Stimulated activated CD4-positive, alpha-beta T cell treated with anti-CD3 and anti-CD28 coated beads, Interleukin-12 subunit alpha, Interleukin-12 subunit beta, amount 100 ng/mL, for 24 hours (primary cell): ENCODE measurements at regions not wholly inside any gene's neighbourhood (a gene's known extent, or its start where the extent isn't known, plus 50 kb on each side); places are given as distances from the start of the nearest gene placed in this dataset.

Experiments
- DNase-seq, 2 experiments: peaks; one replicate each; pipeline ENCODE4 v3.0.0-alpha.2; 2020; ENCODE audit warnings: low read depth in 2 of 2

DNA sequence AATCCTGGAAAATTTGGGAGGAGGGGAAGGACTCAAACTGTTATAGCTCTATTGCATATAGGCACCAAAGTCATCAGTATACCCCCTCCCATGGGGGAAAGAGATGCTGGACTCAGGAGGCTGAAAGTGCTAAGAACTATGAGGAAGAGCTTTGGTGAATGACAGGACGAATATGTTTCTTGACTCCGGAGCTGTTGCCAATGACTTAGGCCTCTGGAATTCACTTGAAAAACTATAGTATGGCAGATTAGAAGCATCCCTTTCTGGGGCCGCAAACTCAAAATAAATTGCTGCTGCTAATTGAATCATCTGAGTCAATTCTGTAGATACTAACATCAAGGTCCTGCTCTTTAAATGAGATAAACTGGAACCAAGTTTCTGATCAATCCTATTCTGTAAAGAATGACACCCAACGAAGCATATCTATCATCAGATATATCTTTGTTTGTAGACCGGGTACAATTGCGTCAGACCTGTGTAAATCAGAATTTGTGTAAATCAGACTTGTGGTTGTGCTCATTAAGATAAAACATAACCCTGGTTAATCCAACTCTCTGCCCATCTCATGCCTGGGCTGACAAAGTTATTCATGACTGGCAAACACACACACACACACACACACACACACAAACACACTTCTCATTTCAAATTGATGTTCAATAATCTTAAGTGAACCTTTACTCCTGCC, 1793.8 kb upstream of the PCDH20 start:
- DNase-seq: no peak

- DNase-seq: no peak
Observed at GRCh38 chr13:63208826-63209225, 1793.2 kb upstream of the PCDH20 start.

GRCh38 chr13:63206461-63206860, 1790.8 kb upstream of the PCDH20 start:
- no peak for DNase-seq

DNA sequence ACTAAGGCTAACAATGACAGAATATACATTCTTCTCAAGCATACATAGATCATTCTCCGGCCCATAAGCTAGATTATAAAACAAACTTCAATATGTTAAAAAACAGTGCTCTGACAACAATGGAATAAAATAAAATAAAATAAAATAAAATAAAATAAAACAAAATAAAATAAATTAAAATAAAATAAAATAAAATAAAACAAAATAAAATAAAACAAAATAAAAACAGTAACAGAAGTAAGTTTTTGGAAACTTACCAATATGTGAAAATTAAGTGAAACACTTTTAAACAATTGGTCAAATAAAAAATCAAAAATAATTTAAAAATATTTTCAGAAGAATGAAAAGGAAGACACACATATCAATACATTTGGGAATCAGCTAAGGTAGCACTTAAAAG, 1785.8 kb upstream of the PCDH20 start:
- no peak for DNase-seq

DNA sequence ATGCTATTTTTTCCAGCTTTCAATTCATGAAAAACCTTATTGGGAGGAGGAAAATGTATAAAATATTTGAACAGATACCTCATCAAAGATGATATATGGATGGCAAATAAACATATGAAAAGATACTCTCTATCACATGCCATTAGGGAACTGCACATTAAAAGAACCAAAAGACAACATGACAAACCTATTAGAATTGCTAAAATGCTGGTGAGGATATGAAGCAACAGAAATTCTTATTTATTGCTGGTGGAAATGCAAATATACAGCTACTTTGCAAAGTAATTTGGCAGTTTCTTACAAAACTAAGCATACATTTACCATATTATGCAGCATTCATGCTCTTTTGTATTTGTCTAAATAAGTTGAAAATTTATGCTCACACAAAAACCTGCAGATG, 1783.9 kb upstream of the PCDH20 start:
- DNase-seq: no peak

GRCh38 chr13:63198071-63198470, 1782.4 kb upstream of the PCDH20 start:
- no peak for DNase-seq

GRCh38 chr13:63195726-63196125, 1780.1 kb upstream of the PCDH20 start:
- DNase-seq: no peak

GRCh38 chr13:63190742-63191141, 1775.1 kb upstream of the PCDH20 start:
- no peak for DNase-seq

GRCh38 chr13:63190219-63190618, 1774.6 kb upstream of the PCDH20 start:
- no peak for DNase-seq

DNA sequence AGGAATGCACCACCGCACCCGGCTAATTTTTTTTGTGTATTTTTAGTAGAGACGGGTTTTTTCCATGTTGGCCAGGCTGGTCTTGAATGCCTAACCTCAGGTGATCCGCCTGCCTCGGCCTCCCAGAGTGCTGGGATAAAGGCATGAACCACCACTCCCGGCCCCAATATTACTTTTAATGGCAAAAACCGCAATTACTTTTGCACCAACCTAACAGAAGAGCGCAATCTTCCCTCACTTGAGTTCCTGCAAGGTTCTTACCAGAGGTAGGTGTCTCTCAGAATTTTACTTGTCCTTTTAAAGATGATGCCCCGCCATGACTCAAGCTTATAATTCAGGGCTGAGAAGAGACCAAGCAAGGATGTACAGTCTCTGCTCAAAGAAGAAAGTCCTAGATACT, 1774.1 kb upstream of the PCDH20 start:
- DNase-seq: no peak

DNA sequence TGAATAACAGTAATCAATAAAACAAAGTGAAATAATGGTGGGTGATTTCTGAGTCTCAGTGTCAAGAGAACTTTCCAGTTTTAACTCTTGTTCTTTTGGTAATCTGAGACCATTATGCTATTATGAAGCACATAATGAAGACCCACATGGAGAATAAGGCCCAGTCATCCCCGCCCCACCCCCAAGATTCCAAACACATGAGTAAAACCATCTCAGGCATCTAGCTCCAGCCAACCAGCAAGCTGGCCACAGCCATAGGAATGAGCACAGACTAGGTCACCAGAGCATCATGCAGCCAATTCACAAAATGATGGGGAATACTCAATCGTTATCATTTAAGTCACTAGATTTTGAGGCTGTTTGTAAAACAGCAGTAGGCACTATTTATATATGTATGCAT, 1769.0 kb upstream of the PCDH20 start:
- DNase-seq: no peak

DNA sequence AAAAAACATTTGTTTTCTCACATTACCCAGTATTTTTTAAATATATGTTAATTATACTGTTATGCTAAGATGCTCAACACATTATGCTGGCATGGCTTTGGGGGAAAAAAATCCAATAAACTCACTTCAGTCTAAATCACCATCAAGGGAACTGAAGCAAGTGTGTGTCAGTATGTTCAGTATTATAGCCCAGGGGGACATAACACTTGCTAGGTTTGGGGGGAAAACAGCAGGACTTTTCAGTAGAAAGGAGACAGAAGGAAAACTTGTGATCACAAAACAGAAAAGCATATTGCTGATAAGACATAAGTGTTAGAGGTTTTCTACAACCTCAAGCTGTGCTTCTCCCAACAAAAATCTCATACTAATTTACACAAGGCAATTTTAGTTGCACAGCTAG, 1759.9 kb upstream of the PCDH20 start:
- no peak for DNase-seq

DNA sequence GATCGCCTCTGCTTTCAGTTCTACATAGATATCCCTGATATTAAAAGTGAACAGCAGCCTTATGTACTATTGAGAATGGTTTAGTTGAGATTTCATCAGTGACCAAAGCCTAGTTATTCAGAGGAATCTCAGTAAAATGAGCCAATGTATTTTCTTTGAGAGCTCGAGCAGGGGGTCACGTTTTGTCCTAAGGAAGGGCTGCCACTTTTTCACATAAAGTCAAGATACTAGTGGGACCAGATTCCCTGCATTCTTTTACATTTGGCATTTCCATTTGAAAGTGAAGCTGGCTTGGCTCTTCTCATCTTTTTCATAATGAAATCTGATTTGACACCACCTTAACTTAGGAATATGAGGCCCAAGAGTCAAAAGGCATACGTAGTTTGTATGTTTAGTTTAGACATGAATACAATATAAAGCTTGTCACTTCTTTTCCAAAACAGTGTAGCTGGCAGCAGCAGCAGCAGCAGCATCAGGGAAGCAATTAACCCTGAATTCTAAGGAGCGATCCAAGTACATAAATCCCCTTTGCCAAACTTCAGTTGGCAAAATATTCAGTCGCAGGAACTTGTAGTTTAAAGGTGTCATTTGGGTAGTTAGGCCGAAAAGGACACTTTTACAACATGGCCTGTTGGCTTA, 1752.2 kb upstream of the PCDH20 start:
- DNase-seq: no peak

- no peak for DNase-seq
Observed at GRCh38 chr13:63166345-63166744, 1750.7 kb upstream of the PCDH20 start.

GRCh38 chr13:63163903-63164302, 1748.3 kb upstream of the PCDH20 start:
- no peak for DNase-seq

DNA sequence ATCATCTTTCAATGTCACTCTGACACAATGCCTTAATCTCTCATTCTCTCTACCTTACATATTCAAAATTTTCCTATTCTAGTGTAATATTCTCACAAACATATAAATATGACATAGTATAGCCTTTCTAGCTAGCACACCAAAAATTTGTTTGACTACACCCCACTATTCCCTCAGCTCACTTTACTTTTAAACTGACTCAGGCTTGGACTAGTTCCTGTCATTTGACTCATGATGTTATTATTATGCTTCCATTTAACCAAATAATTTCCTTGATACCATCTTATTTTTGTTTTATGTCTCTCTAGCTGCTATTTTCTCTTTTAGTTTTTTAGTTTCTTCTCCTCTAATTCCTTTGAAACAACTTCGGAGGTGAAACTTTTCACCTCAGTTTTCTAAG, 1745.6 kb upstream of the PCDH20 start:
- DNase-seq: no peak

- DNase-seq: no peak
Observed at GRCh38 chr13:63156816-63157215, 1741.2 kb upstream of the PCDH20 start.

DNA sequence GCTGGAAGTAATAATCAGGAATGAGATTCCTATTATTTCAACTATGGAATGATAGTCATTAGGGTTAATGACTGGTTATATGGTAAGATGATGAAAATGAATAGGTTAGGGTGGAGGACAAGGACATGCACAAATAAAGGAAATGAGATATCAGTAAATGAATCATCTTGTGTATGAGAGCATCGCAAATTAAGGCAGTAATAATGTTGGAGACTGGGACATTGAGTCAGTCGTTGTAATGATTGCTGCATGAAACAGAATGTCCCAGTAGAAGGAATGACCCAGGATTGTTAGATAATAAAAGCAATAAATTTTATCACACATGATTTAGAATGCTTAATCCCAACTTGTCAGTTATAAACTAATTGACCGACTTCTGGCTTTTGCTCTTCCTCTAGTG, 1733.7 kb upstream of the PCDH20 start:
- no peak for DNase-seq

DNA sequence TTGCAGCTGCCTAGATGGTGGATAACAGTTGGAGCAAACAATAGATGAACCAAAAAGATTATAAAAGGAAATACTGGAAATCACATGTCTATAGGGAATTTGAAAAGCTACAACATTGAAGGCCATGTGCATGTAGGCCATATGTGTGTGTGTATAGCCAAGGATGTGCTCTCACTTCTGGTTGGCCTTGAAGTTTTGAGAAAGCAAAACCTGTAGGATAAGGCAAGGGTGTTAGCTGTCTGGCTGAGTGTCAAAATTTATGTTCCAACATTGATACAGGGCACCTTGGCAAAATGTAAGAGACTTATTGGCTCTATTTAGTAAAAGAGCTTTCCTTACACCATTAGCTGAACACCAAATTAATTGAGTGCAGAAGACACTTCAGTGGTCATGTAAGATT, 1723.6 kb upstream of the PCDH20 start:
- DNase-seq: no peak

GRCh38 chr13:63129995-63130394, 1714.3 kb upstream of the PCDH20 start:
- no peak for DNase-seq

DNA sequence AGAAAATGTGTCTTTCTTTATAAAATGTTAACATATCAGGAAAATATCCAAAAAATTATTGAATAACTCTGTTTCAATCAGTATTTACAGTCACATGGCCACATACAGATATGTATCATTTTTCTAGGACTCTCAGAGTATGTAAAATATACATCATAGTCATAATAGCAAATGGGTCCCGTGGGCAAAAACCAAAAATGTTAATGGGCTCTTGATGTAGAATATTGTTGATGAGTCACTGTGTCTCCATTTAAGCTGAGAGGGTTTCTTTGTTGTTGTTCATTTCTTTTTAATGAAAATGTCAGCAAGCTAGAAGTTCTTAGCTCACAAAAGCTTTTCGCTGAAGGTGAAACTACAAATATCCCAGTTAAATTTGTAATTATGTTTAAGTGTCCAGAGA, 1713.1 kb upstream of the PCDH20 start:
- no peak for DNase-seq

GRCh38 chr13:63124863-63125262, 1709.2 kb upstream of the PCDH20 start:
- DNase-seq: no peak

- no peak for DNase-seq
Observed at GRCh38 chr13:63120883-63121282, 1705.2 kb upstream of the PCDH20 start.

DNA sequence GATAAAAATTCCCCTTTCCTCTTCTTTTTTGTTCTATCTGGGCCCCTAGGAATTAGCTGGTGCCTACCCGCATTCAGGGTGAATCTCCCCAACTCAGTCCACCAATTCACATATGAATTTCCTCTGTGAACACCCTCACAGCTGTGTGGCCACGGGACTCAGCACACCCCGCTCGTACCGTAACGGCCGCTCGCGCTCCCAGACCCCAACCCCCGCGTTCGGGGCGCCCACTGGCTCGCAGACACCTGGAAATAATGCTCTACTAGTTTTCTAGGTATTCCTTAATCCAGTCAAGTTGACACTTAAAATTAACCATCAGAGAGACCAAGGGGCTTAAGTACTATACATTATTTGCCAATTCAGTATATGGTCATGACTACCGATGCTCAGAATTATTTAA, 1702.1 kb upstream of the PCDH20 start:
- no peak for DNase-seq
